Liver (tissue), 8 donors: ENCODE measurements at regions not wholly inside any gene's neighbourhood (a gene's known extent, or its start where the extent isn't known, plus 50 kb on each side); places are given as distances from the start of the nearest gene placed in this dataset.

ENCODE experiments used
- DNase-seq: peaks from one replicate; pipeline ENCODE4 v3.0.0-alpha.2; 2017; ENCODE audit warnings: low spot score
- H3K27ac ChIP-seq, 2 donors: one replicate each; pipeline ENCODE4 v1.7.0; 2013; ENCODE audit warnings: inconsistent platforms in 2 of 2, low read length in 2 of 2, control low read depth in 1 of 2, low read depth in 1 of 2, mild to moderate bottlenecking in 1 of 2
- H3K27me3 ChIP-seq, 4 donors: one replicate each; pipeline versions ENCODE4 v1.6.1 to v1.7.0; 2013; ENCODE audit warnings: low read length in 3 of 4, inconsistent platforms in 1 of 4, mild to moderate bottlenecking in 1 of 4, moderate library complexity in 1 of 4; ENCODE audit not compliant: control insufficient read depth in 4 of 4, insufficient read depth in 4 of 4
- H3K36me3 ChIP-seq, 4 donors: one replicate each; pipeline versions ENCODE4 v1.6.1 to v1.7.0; 2013; ENCODE audit warnings: low read length in 3 of 4, mild to moderate bottlenecking in 3 of 4, low read depth in 1 of 4, moderate library complexity in 1 of 4; ENCODE audit not compliant: control insufficient read depth in 4 of 4, insufficient read depth in 3 of 4
- H3K4me1 ChIP-seq, 4 donors: one replicate each; pipeline versions ENCODE4 v1.6.1 to v1.7.0; 2013; ENCODE audit warnings: low read length in 3 of 4, mild to moderate bottlenecking in 3 of 4, moderate library complexity in 1 of 4; ENCODE audit not compliant: control insufficient read depth in 4 of 4, insufficient read depth in 4 of 4
- H3K4me3 ChIP-seq, 3 donors: one replicate each; pipeline versions ENCODE4 v1.6.1 to v1.7.0; 2013; ENCODE audit warnings: low read length in 3 of 3, control low read depth in 1 of 3, low read depth in 1 of 3, mild to moderate bottlenecking in 1 of 3
- H3K9ac ChIP-seq, 2 donors: one replicate each; pipeline ENCODE4 v1.7.0; 2013; ENCODE audit warnings: low read length in 2 of 2, mild to moderate bottlenecking in 2 of 2, moderate library complexity in 2 of 2, control low read depth in 1 of 2, low read depth in 1 of 2
- H3K9me3 ChIP-seq, 4 donors: one replicate each; pipeline versions ENCODE4 v1.6.1 to v1.7.0; 2013; ENCODE audit warnings: low read length in 3 of 4; ENCODE audit not compliant: control insufficient read depth in 4 of 4
- CTCF ChIP-seq: fragments of 150-350 bp; IDR thresholded peaks from 2 replicates; pipeline ENCODE4 v1.5.1; 2017; ENCODE audit warnings: improper control_type of control experiment, low read depth, low read length; ENCODE audit not compliant: missing input control
- FOXA1 ChIP-seq: IDR thresholded peaks from 2 replicates; pipeline ENCODE4 v1.6.1; 2016; ENCODE audit warnings: antibody characterized with exemption
- FOXA2 ChIP-seq: IDR thresholded peaks from 2 replicates; pipeline ENCODE4 v1.6.1; 2016; ENCODE audit warnings: antibody characterized with exemption
- HNF4A ChIP-seq, 2 donors: conservative IDR thresholded peaks; 2 replicates each; pipeline ENCODE4 v1.6.1; 2016; ENCODE audit warnings: antibody characterized with exemption in 2 of 2, mild to moderate bottlenecking in 2 of 2
- JUND ChIP-seq, 2 donors: IDR thresholded peaks; 2 replicates each; pipeline ENCODE4 v1.6.1; 2016; ENCODE audit warnings: antibody characterized with exemption in 2 of 2
- MAX ChIP-seq: IDR thresholded peaks from 2 replicates; pipeline ENCODE4 v1.6.1; 2016; ENCODE audit warnings: antibody characterized with exemption
- NR2F2 ChIP-seq: IDR thresholded peaks from 2 replicates; pipeline ENCODE4 v1.6.1; 2016; ENCODE audit warnings: antibody characterized with exemption
- RAD21 ChIP-seq, 2 donors: IDR thresholded peaks; 2 replicates each; pipeline ENCODE4 v1.6.1; 2016; ENCODE audit warnings: antibody characterized with exemption in 2 of 2, mild to moderate bottlenecking in 2 of 2
- REST ChIP-seq: IDR thresholded peaks from 2 replicates; pipeline ENCODE4 v1.6.1; 2016; ENCODE audit warnings: antibody characterized with exemption, mild to moderate bottlenecking
- RXRA ChIP-seq, 2 donors: IDR thresholded peaks; 2 replicates each; pipeline ENCODE4 v1.6.1; 2017 to 2018; ENCODE audit warnings: antibody characterized with exemption in 2 of 2, mild to moderate bottlenecking in 1 of 2
- SP1 ChIP-seq: IDR thresholded peaks from 2 replicates; pipeline ENCODE4 v1.6.1; 2018; ENCODE audit warnings: antibody characterized with exemption, mild to moderate bottlenecking
- TAF1 ChIP-seq: conservative IDR thresholded peaks from 2 replicates; pipeline ENCODE4 v1.6.1; 2016; ENCODE audit warnings: antibody characterized with exemption, mild to moderate bottlenecking
- YY1 ChIP-seq: IDR thresholded peaks from 2 replicates; pipeline ENCODE4 v1.6.1; 2016; ENCODE audit warnings: antibody characterized with exemption, mild to moderate bottlenecking
- ZBTB33 ChIP-seq: IDR thresholded peaks from 2 replicates; pipeline ENCODE4 v1.6.1; 2016; ENCODE audit warnings: antibody characterized with exemption
- WGBS: extraction: QIAGEN DNeasy Blood & Tissue Kit; methylation state at CpG from one replicate; pipeline ENCODE4 v1.1.7; 2013; 5-methylcytosine and 5-hydroxymethylcytosine counted together
- donor health status: healthy.
- donor health status: healthy.
- donor health status: healthy.
- donor health status: healthy.
- donor health status: healthy.

GRCh38 chr17:13266606-13267005 is 248.8 kb upstream of the ELAC2 start:
- Histone ChIP-seq H3K27ac (no peak overlapping the region), H3K4me3 (no peak overlapping the region), H3K36me3 (no peaks in the 10 kb centered on the region), H3K9ac (no peak overlapping the region), H3K9me3 (no peaks in the 10 kb centered on the region), H3K27me3 (peaks cover 0 to 2% (median 0%) of the 10 kb centered on the region in 4 donors), H3K4me1 (no peaks in the 10 kb centered on the region)
- TF ChIP-seq SP1 (no peak), RXRA (IDR thresholded peaks at IDR 0.05) (no peak), MAX (no peak), YY1 (no peak), FOXA2 (no peak), RAD21 (IDR thresholded peaks at IDR 0.05) (no peak), NR2F2 (no peak), HNF4A (conservative IDR thresholded peaks at IDR 0.05) (no peak), JUND (IDR thresholded peaks at IDR 0.05) (no peak), TAF1 (no peak), FOXA1 (no peak), CTCF (no peak)
- 43% methylated on average over 7 of the region's 7 CpGs for WGBS
- no peak for DNase-seq

GRCh38 chr17:13265311-13265710 is 247.5 kb upstream of the ELAC2 start:
- Histone ChIP-seq H3K27ac (no peak overlapping the region), H3K4me1 (no peaks in the 10 kb centered on the region), H3K36me3 (no peaks in the 10 kb centered on the region), H3K27me3 (peaks cover 0 to 2% (median 0%) of the 10 kb centered on the region in 4 donors), H3K9ac (no peak overlapping the region), H3K9me3 (no peaks in the 10 kb centered on the region), H3K4me3 (no peak overlapping the region)
- TF ChIP-seq FOXA1 (no peak), RAD21 (IDR thresholded peaks at IDR 0.05) (no peak), TAF1 (no peak), JUND (IDR thresholded peaks at IDR 0.05) (no peak), FOXA2 (no peak)
- 77% methylated on average over 2 of the region's 2 CpGs for WGBS
- DNase-seq = no peak

GRCh38 chr17:13263746-13264145 is 245.9 kb upstream of the ELAC2 start:
- Histone ChIP-seq H3K27me3 (peaks cover 0 to 2% (median 0%) of the 10 kb centered on the region in 4 donors), H3K9me3 (no peaks in the 10 kb centered on the region), H3K27ac (no peak overlapping the region), H3K36me3 (no peaks in the 10 kb centered on the region), H3K9ac (no peak overlapping the region), H3K4me3 (no peak overlapping the region), H3K4me1 (no peaks in the 10 kb centered on the region)
- DNase-seq = no peak
- 86% methylated on average over 4 of the region's 4 CpGs for WGBS
- TF ChIP-seq YY1 (no peak), TAF1 (no peak), SP1 (no peak)

- H3K4me1 ChIP-seq = no peaks in the 10 kb centered on the region
- H3K27me3 ChIP-seq = peaks cover 0 to 4% (median 0%) of the 10 kb centered on the region in 4 donors
- no peak overlapping the region for H3K4me3 ChIP-seq
- H3K27ac ChIP-seq = no peak overlapping the region
- H3K9ac ChIP-seq = no peak overlapping the region
- WGBS = 73% methylated on average over 3 of the region's 3 CpGs
- no peaks in the 10 kb centered on the region for H3K36me3 ChIP-seq
- no peak for DNase-seq
- H3K9me3 ChIP-seq = no peaks in the 10 kb centered on the region
- TF ChIP-seq HNF4A (conservative IDR thresholded peaks at IDR 0.05) (no peak), REST (no peak), CTCF (no peak), TAF1 (no peak), JUND (IDR thresholded peaks at IDR 0.05) (no peak), ZBTB33 (no peak), FOXA1 (no peak), NR2F2 (no peak)
Observed at GRCh38 chr17:13256545-13256944, 238.7 kb upstream of the ELAC2 start.
